GM13976 (cell line): ENCODE measurements at regions not wholly inside any gene's neighbourhood (a gene's known extent, or its start where the extent isn't known, plus 50 kb on each side); places are given as distances from the start of the nearest gene placed in this dataset.

Source experiments
- DNase-seq: peaks from one replicate; pipeline ENCODE4 v3.0.0; 2012; ENCODE audit warnings: low spot score
- in situ Hi-C: fragments of 300-500 bp; cut with MboI; formaldehyde crosslinking; loops from one replicate; pipeline ENCODE4 v1.12.0; 2022; ENCODE audit warnings: low sequenced_read_pairs, mixed read lengths, inconsistent platforms; ENCODE audit not compliant: unreplicated experiment
- TF ChIP-seq, protein P1 (sequence below): IDR thresholded peaks from 2 replicates; pipeline ENCODE4 v1.5.1; 2012; ENCODE audit warnings: borderline replicate concordance, mild to moderate bottlenecking; ENCODE audit not compliant: insufficient read depth; ENCODE audit errors: extremely low read depth, missing control alignments, control extremely low read depth

DNA sequence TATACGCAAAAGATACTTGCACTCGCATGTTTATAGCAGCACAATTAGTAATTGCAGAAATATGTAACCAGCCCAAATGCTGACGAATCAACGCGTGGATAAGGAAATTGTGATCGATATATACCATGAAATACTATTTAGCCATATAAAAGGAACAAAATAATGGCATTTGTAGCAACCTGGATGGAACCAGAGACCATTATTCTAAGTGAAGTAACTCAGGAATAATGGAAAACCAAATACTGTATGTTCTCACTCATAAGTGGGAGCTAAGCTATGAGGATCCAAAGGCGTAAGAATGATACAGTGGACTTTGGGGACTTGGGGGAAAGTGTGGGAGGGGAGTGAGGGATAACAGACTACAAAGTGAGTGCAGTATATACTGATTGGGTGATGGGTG is 1008.0 kb upstream of the CRIM1 start:
- TF ChIP-seq, protein P1, sequence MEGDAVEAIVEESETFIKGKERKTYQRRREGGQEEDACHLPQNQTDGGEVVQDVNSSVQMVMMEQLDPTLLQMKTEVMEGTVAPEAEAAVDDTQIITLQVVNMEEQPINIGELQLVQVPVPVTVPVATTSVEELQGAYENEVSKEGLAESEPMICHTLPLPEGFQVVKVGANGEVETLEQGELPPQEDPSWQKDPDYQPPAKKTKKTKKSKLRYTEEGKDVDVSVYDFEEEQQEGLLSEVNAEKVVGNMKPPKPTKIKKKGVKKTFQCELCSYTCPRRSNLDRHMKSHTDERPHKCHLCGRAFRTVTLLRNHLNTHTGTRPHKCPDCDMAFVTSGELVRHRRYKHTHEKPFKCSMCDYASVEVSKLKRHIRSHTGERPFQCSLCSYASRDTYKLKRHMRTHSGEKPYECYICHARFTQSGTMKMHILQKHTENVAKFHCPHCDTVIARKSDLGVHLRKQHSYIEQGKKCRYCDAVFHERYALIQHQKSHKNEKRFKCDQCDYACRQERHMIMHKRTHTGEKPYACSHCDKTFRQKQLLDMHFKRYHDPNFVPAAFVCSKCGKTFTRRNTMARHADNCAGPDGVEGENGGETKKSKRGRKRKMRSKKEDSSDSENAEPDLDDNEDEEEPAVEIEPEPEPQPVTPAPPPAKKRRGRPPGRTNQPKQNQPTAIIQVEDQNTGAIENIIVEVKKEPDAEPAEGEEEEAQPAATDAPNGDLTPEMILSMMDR, result no peak
- in situ Hi-C loops, result no loop called here
- no peak for DNase-seq

DNA sequence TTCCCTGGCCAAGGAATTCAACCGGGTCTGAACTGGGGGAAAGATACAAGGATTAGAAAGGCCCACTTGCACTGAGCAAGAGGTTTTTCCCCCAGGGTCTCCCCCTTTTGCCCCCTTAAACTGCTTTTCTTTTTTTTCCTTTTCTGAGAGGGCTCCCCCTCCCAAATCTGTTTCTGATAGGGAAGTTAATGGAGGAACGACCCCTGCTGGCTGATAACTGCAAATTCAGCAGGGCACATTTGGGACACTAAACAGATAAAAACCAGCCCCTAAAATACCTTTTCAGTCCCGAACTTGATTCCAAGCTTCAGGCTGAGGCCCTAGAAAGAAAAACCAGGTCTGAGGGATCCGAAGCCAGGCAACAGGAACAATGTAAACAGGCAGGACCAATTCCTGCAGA is 1012.4 kb upstream of the CRIM1 start:
- DNase-seq, result no peak
- TF ChIP-seq, protein P1, result peak; percentile 8
- in situ Hi-C loops, result no loop called here

DNA sequence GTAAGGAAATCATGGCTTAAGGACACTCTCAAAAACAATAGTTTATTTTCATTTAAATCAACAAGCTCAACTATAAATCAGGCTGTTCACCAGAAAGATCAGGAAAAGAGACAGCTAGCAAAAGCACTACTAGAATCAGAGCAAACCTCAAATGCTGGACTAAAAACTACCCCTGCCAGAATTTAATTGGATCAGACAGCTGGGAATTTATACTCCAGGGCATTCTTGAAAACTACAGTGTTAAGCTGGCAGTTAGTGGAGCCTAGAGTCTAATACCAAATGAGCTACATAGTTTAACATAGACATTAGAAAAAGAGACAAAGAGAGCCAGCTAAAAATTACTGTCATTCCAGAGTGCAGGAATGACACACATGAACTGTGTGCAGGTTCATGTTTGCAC is 1016.4 kb upstream of the CRIM1 start:
- TF ChIP-seq, protein P1, result no peak
- in situ Hi-C loops, result no loop called here
- no peak for DNase-seq

DNA sequence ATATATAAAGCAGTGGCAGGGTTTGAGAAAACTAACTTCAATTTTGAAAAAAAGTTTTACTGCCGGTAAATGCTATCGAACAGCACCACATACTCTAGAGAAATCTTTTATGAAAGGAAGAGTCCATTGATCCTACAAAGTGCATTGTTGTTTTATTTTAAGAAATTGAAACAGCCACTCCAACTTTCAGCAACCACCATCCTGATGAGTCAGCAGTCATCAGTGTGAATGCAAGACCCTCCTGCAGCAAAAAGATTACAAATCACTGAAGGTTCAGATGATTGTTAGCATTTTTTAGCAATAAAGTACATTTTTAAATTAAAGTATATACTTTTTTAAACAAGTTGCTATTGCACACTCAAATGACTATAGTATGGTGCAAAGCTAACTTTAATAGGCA is 1017.7 kb upstream of the CRIM1 start:
- TF ChIP-seq, protein P1, result no peak
- no peak for DNase-seq
- in situ Hi-C loops, result no loop called here

DNA sequence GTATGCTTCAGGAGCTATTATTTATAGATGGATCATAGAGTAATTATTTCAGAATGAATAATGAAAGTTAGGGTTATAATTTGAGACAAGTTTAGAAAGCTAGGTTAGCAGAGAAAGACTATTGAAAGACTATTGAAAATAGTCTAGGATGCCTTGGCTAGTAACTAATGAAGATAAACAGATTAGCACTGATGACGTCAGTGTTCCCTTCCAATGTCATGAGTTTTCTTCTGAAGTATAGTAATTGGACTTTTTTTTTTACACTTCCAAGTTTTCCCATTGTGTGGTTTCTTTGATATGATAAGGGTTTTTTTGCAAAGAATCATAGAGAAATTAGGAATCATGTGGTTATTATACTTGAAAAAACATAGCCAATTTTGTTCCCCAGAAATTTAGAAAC is 1041.5 kb upstream of the CRIM1 start:
- in situ Hi-C loops, result no loop called here
- DNase-seq, result no peak
- TF ChIP-seq, protein P1, result no peak

DNA sequence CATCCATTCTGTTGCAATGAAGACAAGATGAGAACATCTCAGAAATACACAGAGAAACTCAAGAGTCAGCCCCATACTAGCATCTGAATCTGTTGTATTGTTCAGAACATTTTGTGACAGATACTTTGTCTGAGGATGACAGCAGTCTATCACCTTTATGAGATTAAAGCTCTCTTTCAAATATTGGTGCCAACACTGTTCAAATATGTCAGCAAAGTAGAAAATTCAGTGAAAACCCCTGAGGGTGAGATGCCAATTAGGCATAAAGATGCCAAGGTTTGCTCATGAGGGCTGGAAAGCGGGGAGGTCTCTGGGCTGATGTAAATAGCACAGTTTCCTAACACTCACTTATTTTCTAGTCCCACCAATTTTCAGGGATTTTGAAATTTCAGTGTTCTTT is 1054.2 kb upstream of the CRIM1 start:
- TF ChIP-seq, protein P1, result no peak
- in situ Hi-C loops, result no loop called here
- no peak for DNase-seq

DNA sequence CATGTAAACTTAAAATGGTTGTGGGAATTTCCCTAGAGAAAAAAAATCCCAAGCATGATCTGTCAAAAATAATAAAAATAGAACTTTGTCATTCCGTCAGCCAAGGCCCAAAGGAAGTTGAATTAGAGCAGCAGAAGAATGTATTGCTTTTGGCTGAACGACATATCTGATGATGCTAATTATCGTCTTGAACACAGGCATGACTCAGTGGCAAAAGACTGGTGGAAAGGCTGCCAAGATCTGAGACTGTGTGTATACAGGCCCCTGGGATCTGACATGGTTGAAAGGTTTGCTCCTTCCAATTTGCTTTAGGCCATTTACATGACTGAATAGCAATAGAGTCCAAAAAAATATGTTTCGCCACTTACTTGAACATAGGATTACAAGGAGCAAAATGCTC is 1057.1 kb upstream of the CRIM1 start:
- in situ Hi-C loops, result no loop called here
- TF ChIP-seq, protein P1, result no peak

More for the DNA sequence above, 1057.1 kb upstream of the CRIM1 start:
- DNase-seq, result no peak
